GM12878 (cell line): ENCODE measurements at regions not wholly inside any gene's neighbourhood (a gene's known extent, or its start where the extent isn't known, plus 50 kb on each side); places are given as distances from the start of the nearest gene placed in this dataset.

Experiments
- CREM ChIP-seq: IDR thresholded peaks from 2 replicates; pipeline ENCODE4 v1.6.1; 2014; ENCODE audit warnings: antibody characterized with exemption, low read depth
- POLR2A ChIP-seq: IDR thresholded peaks from 2 replicates; pipeline ENCODE4 v1.6.1; 2011; ENCODE audit warnings: low read depth, mild to moderate bottlenecking, low read length
- RFX5 ChIP-seq: IDR thresholded peaks from 2 replicates; pipeline ENCODE4 v1.6.1; 2011; ENCODE audit warnings: low read depth, low read length, improper control_type of control experiment

- TF ChIP-seq CREM (no peak), RFX5 (no peak), POLR2A (no peak)
Measured at GRCh38 chr3:161427347-161427746, 56.0 kb upstream of the SPTSSB start.
